ENCODE measurements at regions not wholly inside any gene's neighbourhood (a gene's known extent, or its start where the extent isn't known, plus 50 kb on each side); places are given as distances from the start of the nearest gene placed in this dataset.

DNA sequence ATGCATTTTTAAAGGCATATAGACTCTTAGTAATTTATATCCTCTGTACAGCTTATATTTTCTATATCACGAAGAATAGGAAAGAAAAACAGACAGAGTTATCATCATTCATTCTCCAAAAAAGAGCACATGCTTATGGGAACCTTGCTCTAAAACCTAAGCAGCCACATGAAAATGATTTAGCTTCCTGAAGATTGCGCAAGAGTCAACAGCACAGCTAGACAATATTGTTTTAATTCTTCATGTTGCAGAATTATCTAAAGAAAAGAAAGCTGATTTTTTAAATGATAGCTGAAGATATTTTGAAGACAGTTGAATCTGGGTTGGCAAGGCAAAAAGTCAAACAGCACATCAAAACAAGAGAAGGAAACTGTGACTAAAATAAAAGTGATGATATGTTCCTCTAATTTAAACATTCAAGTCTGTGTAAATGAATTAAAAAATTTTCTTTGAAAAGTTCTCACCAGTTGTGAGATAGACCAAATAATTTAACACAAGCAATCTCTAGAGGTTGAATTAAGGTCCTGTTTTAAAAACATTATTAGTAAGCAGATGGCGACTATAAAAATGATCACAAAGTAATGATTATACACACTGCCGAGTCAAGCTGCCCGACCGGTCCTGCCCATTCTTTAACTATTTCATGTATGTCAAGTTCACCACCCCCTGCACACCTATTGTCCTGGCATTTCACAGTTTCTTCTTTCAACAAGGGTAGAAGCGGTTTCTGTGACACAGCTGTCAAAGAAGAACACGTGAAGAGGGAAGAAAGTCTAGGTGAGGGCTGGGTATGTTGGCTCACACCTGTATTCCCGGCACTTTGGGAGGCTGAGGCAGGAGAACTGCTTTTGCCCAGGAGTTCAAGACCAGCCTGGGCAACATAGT lies 74.2 kb upstream of the BHLHE40 start:
- no peak for ATAC-seq
- no peak for TF ChIP-seq GLIS3 (CRISPR knock-in tag; IDR thresholded peaks at IDR 0.05)
- TF ChIP-seq TSHZ2 (CRISPR knock-in tag; IDR thresholded peaks at IDR 0.05), result no peak
- no peak for TF ChIP-seq ESRRG (CRISPR knock-in tag; IDR thresholded peaks at IDR 0.05)
- no peak for TF ChIP-seq BACH2 (CRISPR knock-in tag; IDR thresholded peaks at IDR 0.05; ENCODE audit: borderline replicate concordance)
- no peak for TF ChIP-seq ZC3H10 (CRISPR knock-in tag; IDR thresholded peaks at IDR 0.05)
- TF ChIP-seq CSRNP3 (CRISPR knock-in tag; IDR thresholded peaks at IDR 0.05), result no peak
- no peak for TF ChIP-seq ZNF70 (CRISPR knock-in tag; IDR thresholded peaks at IDR 0.05)
- no peak for TF ChIP-seq ZNF565 (CRISPR knock-in tag; conservative IDR thresholded peaks at IDR 0.05; ENCODE audit: low read depth)
- TF ChIP-seq PATZ1 (CRISPR knock-in tag; IDR thresholded peaks at IDR 0.05; ENCODE audit: borderline replicate concordance), result no peak
- no peak for TF ChIP-seq OSR1 (CRISPR knock-in tag; IDR thresholded peaks at IDR 0.05)

GRCh38 chr3:4906107-4906621 lies 73.1 kb upstream of the BHLHE40 start:
- TF ChIP-seq CSDC2 (CRISPR knock-in tag; IDR thresholded peaks at IDR 0.05), result no peak
- no peak for TF ChIP-seq ZNF8 (CRISPR knock-in tag; IDR thresholded peaks at IDR 0.05)
- TF ChIP-seq PPARA (CRISPR knock-in tag; IDR thresholded peaks at IDR 0.05; ENCODE audit: borderline replicate concordance), result no peak
- TF ChIP-seq ZNF565 (CRISPR knock-in tag; conservative IDR thresholded peaks at IDR 0.05; ENCODE audit: low read depth), result no peak
- TF ChIP-seq ESRRG (CRISPR knock-in tag; IDR thresholded peaks at IDR 0.05), result no peak
- TF ChIP-seq TOX (CRISPR knock-in tag; IDR thresholded peaks at IDR 0.05; ENCODE audit: borderline replicate concordance), result no peak
- TF ChIP-seq CSRNP3 (CRISPR knock-in tag; IDR thresholded peaks at IDR 0.05), result no peak
- no peak for TF ChIP-seq POU6F1 (CRISPR knock-in tag; IDR thresholded peaks at IDR 0.05; ENCODE audit: borderline replicate concordance, low read depth)
- peak; percentile 72 for ATAC-seq

DNA sequence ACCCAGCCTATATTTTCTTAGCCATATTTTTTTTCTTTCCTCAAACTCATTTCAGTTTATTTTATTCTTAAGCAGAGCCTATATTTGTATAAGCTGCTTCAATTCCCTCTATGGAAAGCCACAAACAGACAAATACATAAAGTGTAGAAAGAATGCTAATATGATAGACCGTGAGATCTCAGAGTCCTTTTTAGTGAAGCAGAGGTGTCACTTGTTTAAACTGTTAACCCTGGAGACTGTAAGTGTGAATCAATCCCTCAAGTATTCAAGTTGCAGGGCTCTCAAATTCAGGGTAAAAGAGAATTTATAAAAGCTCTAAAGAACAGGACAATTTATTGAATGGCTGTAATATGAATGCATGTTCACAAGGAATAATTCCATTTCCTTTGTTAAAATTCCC lies 72.2 kb upstream of the BHLHE40 start:
- no peak for TF ChIP-seq OSR1 (CRISPR knock-in tag; IDR thresholded peaks at IDR 0.05)
- ATAC-seq, result no peak

GRCh38 chr3:4907643-4908432 lies 71.4 kb upstream of the BHLHE40 start:
- TF ChIP-seq PATZ1 (CRISPR knock-in tag; IDR thresholded peaks at IDR 0.05; ENCODE audit: borderline replicate concordance) (no peak), ZFP30 (CRISPR knock-in tag; IDR thresholded peaks at IDR 0.05) (no peak), TOX (CRISPR knock-in tag; IDR thresholded peaks at IDR 0.05; ENCODE audit: borderline replicate concordance) (no peak), TCF4 (CRISPR knock-in tag; IDR thresholded peaks at IDR 0.05; ENCODE audit: borderline replicate concordance) (no peak), ZC3H10 (CRISPR knock-in tag; IDR thresholded peaks at IDR 0.05) (no peak), GLIS3 (CRISPR knock-in tag; IDR thresholded peaks at IDR 0.05) (no peak), OSR1 (CRISPR knock-in tag; IDR thresholded peaks at IDR 0.05) (no peak), CSDC2 (CRISPR knock-in tag; IDR thresholded peaks at IDR 0.05) (no peak), ESRRG (CRISPR knock-in tag; IDR thresholded peaks at IDR 0.05) (no peak)
- ATAC-seq, result no peak
